ENCODE measurements at regions not wholly inside any gene's neighbourhood (a gene's known extent, or its start where the extent isn't known, plus 50 kb on each side); places are given as distances from the start of the nearest gene placed in this dataset.

DNA sequence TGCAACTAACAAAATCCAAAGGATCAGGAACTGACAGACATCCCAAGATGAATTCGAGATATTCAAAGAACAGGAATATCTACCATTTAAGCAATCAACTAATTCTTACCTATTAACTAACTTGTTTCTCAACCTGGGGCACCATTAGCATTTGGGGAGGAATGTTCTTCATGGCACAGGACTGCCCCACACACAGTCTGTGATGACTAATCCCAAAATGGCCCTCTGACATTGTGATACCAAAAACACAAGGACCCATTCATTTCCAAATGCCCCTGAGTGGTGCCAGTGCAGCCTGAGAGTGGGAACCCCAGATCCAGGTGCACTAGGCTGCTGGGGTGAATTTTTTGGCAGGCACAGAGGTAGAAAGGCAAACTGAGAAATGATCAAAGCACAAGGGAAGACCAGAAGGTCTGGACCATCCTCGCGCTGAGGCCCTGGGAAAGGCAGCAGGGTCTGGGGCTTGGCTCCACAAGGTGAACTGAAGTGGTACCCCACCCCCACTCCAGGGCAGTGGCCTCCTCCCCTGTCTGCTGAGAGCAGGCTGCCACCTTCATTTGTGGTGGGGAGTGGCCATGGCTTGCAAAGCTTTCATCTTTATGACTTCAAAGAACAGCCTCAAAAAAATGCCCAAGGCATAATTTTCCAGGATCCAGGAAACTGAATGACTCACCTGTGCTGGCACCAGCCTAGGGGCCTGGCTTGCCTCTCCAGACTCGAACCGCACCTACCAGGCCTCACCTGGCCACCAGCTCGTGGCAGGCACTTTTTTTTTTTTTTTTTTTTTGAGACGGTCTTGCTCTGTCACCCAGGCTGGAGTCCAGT is 122.4 kb downstream of the BCOR start:
- TF ChIP-seq, protein P1, sequence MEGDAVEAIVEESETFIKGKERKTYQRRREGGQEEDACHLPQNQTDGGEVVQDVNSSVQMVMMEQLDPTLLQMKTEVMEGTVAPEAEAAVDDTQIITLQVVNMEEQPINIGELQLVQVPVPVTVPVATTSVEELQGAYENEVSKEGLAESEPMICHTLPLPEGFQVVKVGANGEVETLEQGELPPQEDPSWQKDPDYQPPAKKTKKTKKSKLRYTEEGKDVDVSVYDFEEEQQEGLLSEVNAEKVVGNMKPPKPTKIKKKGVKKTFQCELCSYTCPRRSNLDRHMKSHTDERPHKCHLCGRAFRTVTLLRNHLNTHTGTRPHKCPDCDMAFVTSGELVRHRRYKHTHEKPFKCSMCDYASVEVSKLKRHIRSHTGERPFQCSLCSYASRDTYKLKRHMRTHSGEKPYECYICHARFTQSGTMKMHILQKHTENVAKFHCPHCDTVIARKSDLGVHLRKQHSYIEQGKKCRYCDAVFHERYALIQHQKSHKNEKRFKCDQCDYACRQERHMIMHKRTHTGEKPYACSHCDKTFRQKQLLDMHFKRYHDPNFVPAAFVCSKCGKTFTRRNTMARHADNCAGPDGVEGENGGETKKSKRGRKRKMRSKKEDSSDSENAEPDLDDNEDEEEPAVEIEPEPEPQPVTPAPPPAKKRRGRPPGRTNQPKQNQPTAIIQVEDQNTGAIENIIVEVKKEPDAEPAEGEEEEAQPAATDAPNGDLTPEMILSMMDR (IDR thresholded peaks at IDR 0.05) = no peak
- Mint-ChIP-seq H3K4me1 (no peaks in the 10 kb centered on the region), H3K9me3 (peaks cover 4% of the 10 kb centered on the region), H3K4me3 (no peak overlapping the region), H3K36me3 (ENCODE audit: low read depth) (no peaks in the 10 kb centered on the region), H3K27ac (no peak overlapping the region), H3K27me3 (peaks cover 3% of the 10 kb centered on the region)
- ChIA-PET CTCF (no interaction called here), POLR2A (no interaction called here)
- ATAC-seq (ENCODE audit: low read depth) (no peak), DNase-seq (no peak)
- intact Hi-C loops (cut with micrococcal nuclease) = no loop called here

DNA sequence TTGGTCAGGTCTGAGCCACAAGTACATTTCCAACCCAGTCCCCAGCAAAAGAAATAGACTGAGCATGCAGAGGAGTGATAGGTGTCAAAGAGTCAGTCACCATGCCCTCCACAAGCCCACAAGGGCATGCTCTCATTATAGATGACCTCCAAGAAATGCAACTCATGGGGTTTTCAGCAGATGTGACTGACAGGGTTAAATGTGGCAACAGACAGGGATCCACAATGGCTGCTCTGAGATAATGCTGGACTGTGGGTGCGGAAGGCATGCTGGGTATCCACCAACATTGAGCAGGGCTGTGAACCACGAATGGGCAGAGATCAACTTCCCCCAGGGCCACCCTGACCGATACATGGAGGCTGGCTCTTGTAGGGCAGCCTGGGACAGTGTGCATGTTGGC is 115.8 kb downstream of the BCOR start:
- Mint-ChIP-seq H3K4me1 (no peaks in the 10 kb centered on the region), H3K4me3 (no peak overlapping the region), H3K36me3 (ENCODE audit: low read depth) (no peaks in the 10 kb centered on the region), H3K9me3 (no peaks in the 10 kb centered on the region), H3K27ac (no peak overlapping the region), H3K27me3 (no peaks in the 10 kb centered on the region)
- ATAC-seq (ENCODE audit: low read depth) = no peak
- ChIA-PET CTCF (no interaction called here), POLR2A (no interaction called here)
- no peak for DNase-seq
- TF ChIP-seq, protein P1 (IDR thresholded peaks at IDR 0.05) = no peak
- intact Hi-C loops (cut with micrococcal nuclease) = no loop called here

DNA sequence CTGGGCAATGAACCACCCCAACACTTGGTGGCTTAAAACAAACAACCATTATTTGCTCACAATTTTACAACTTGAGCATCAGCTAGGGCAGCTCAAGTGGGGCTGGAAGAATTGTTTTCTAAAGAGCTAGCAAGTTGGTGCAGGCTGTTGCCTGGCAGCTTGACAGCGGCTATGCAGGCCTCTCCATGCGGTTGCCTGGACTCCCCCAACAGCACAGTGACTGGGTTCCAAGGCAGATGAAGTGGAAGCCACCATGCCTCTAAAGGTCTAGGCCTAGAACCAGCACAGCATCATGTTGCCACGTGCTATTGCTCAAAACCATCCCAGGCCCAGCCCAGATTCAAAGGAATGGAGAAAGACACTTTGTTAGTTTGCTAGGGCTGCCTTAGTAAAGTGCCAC is 114.8 kb downstream of the BCOR start:
- DNase-seq (no peak), ATAC-seq (ENCODE audit: low read depth) (no peak)
- intact Hi-C loops (cut with micrococcal nuclease) = no loop called here
- ChIA-PET CTCF (no interaction called here), POLR2A (no interaction called here)
- no peak overlapping the region for H3K27ac Mint-ChIP-seq
- no peaks in the 10 kb centered on the region for H3K9me3 Mint-ChIP-seq
- no peaks in the 10 kb centered on the region for H3K36me3 Mint-ChIP-seq (ENCODE audit: low read depth)
- no peaks in the 10 kb centered on the region for H3K27me3 Mint-ChIP-seq
- H3K4me3 Mint-ChIP-seq = no peak overlapping the region
- TF ChIP-seq, protein P1 (IDR thresholded peaks at IDR 0.05) = no peak
- no peaks in the 10 kb centered on the region for H3K4me1 Mint-ChIP-seq

DNA sequence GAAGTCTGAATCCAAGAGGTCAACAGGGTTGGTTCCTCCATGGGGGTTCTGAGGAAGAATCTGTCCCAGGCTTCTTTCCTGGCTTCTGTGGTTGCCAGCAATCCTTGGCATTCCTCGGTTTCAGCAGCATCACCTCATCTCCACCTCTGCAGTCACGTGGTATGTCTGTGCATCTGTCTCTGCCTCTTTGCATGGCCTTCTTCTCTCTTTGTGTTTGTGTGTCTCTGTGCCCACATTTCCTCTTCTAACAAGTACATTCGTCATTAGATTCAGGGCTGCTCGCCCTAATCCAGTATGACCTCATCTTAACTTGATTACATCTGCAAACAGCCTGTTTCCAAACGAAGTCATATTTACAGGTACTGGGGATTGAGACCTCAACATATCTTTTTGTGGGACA is 114.0 kb downstream of the BCOR start:
- CTCF ChIA-PET = no interaction called here
- no peak for DNase-seq

DNA sequence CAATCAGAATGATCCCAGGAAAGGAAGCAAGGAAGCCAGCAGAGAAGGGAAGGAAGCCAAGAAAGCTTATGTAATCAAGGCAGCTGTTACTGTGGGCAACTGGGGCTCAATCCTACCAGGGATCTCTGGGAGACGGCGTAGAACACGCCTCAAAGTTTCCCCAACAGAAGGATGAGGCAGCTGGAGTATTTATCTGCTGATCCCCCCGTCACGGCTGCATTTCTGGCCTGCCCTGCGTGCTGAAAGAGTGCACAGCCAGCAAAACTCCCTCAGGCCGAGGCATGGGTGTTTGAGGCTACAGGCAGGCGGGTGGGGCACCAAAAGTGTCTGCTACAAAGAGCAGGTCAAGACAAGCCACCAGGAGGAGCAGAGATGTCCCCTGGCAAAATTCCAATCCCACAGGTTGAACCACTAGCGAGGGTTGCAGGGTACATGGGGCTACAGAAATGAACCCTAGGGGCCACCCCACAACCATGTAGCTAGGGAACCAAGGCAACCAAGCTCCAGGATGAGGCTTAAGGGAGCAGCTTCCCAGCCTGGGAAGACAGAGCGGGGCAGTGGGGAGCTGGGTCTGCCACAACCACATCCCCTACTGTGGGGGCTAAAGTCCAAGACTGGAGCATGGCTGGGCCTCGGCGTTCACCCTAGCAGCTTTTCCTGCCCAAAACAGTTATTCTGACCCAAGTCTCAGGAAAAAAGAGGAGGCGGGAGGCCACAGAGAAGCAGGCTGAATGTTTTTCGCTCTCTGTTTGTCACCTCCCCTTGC is 113.4 kb downstream of the BCOR start:
- ChIA-PET CTCF (no interaction called here), POLR2A (no interaction called here)
- TF ChIP-seq, protein P1 (IDR thresholded peaks at IDR 0.05) = no peak
- intact Hi-C loops (cut with micrococcal nuclease) = no loop called here
- no peak for DNase-seq
- no peak for ATAC-seq (ENCODE audit: low read depth)
- Mint-ChIP-seq H3K27ac (no peak overlapping the region), H3K27me3 (no peaks in the 10 kb centered on the region), H3K4me1 (no peaks in the 10 kb centered on the region), H3K9me3 (no peaks in the 10 kb centered on the region), H3K4me3 (no peak overlapping the region), H3K36me3 (ENCODE audit: low read depth) (no peaks in the 10 kb centered on the region)

More for the DNA sequence above, 114.0 kb downstream of the BCOR start:
- intact Hi-C loops (cut with micrococcal nuclease) = no loop called here
- TF ChIP-seq, protein P1 (IDR thresholded peaks at IDR 0.05) = no peak
- POLR2A ChIA-PET = no interaction called here
- no peak overlapping the region for H3K4me3 Mint-ChIP-seq
- H3K36me3 Mint-ChIP-seq (ENCODE audit: low read depth) = no peaks in the 10 kb centered on the region
- no peaks in the 10 kb centered on the region for H3K27me3 Mint-ChIP-seq
- ATAC-seq (ENCODE audit: low read depth) = no peak
- H3K27ac Mint-ChIP-seq = no peak overlapping the region
- H3K4me1 Mint-ChIP-seq = no peaks in the 10 kb centered on the region
- H3K9me3 Mint-ChIP-seq = no peaks in the 10 kb centered on the region
